SK-N-SH (cell line): ENCODE measurements at regions not wholly inside any gene's neighbourhood (a gene's known extent, or its start where the extent isn't known, plus 50 kb on each side); places are given as distances from the start of the nearest gene placed in this dataset.
"Not testable (repeated sequence)": the region's sequence is repeated elsewhere in the genome, so short reads cannot be mapped to it uniquely, and the experiment has no call there.

ENCODE experiments used
- CTCF ChIA-PET: fragments of 300-600, 350-600 bp; formaldehyde crosslinking; extraction: SDS; loops from one replicate; lab custom pipeline; 2021; lab: Yijun Ruan, JAX
- POLR2A ChIA-PET: fragments of 350-600 bp; sonication (Branson Sonifier 250); formaldehyde crosslinking; extraction: SDS; loops from one replicate; lab custom pipeline; 2020; ENCODE audit warnings: antibody characterized with exemption, inconsistent platforms; lab: Yijun Ruan, JAX
- DNase-seq: peaks from one replicate; pipeline ENCODE4 v3.0.0; 2012
- H2AFZ ChIP-seq: fragments of 200-600 bp; sonication (generic); 2 replicates; pipeline ENCODE4 v1.8.1; 2016; ENCODE audit warnings: antibody characterized with exemption, mild to moderate bottlenecking, low read depth
- H3F3A ChIP-seq: fragments of 200-600 bp; sonication (generic); replicated peaks from 2 replicates; pipeline ENCODE3; 2016; ENCODE audit warnings: antibody characterized with exemption, mild to moderate bottlenecking; ENCODE audit not compliant: insufficient read depth
- H3K27ac ChIP-seq, 2 experiments: fragments of 200-500 bp in 1 of 2; fragments of 200-600 bp in 1 of 2; sonication (Bioruptor generic) in 1 of 2; sonication (generic), shearing (Covaris generic) in 1 of 2; 2 replicates each; pipeline versions ENCODE4 v1.5.1 to v1.6.1; 2014 to 2016; ENCODE audit warnings: low read depth in 2 of 2, inconsistent platforms in 1 of 2, low read length in 1 of 2, mild to moderate bottlenecking in 1 of 2, mixed read lengths in 1 of 2
- H3K27me3 ChIP-seq: fragments of 200-600 bp; sonication (generic), shearing (Covaris generic); 2 replicates; pipeline ENCODE4 v1.6.1; 2016; ENCODE audit warnings: mixed run types; ENCODE audit not compliant: insufficient read depth
- H3K36me3 ChIP-seq, 2 experiments: fragments of 200-500 bp in 1 of 2; fragments of 200-600 bp in 1 of 2; sonication (Bioruptor generic) in 1 of 2; sonication (generic) in 1 of 2; replicated peaks in 1 of 2; 2 replicates each; pipeline versions ENCODE3 to v1.5.1; 2014 to 2016; ENCODE audit warnings: low read length in 1 of 2, mild to moderate bottlenecking in 1 of 2; ENCODE audit not compliant: insufficient read depth in 2 of 2, control insufficient read depth in 1 of 2
- H3K4me1 ChIP-seq, 2 experiments: fragments of 200-500 bp in 1 of 2; fragments of 200-600 bp in 1 of 2; sonication (Bioruptor generic) in 1 of 2; sonication (generic), shearing (Covaris generic) in 1 of 2; 2 replicates each; pipeline versions ENCODE4 v1.5.1 to v1.6.1; 2014 to 2016; ENCODE audit warnings: low read depth in 1 of 2, low read length in 1 of 2, mixed run types in 1 of 2; ENCODE audit not compliant: insufficient read depth in 2 of 2, control insufficient read depth in 1 of 2
- H3K4me2 ChIP-seq: fragments of 200-600 bp; sonication (generic), shearing (Covaris generic); 2 replicates; pipeline ENCODE4 v1.6.1; 2017; ENCODE audit warnings: mixed run types
- H3K4me3 ChIP-seq, 2 experiments: fragments of 200-500 bp in 1 of 2; fragments of 200-600 bp in 1 of 2; sonication (Bioruptor generic) in 1 of 2; sonication (generic), shearing (Covaris generic) in 1 of 2; 2 replicates each; pipeline versions ENCODE4 v1.5.1 to v1.8.1; 2014 to 2016; ENCODE audit warnings: low read depth in 2 of 2, inconsistent platforms in 1 of 2, low read length in 1 of 2, mild to moderate bottlenecking in 1 of 2, mixed read lengths in 1 of 2, moderate library complexity in 1 of 2
- H3K79me2 ChIP-seq: fragments of 200-600 bp; sonication (generic); 2 replicates; pipeline ENCODE4 v1.8.1; 2017; ENCODE audit warnings: mild to moderate bottlenecking; ENCODE audit not compliant: insufficient read depth
- H3K9ac ChIP-seq: fragments of 200-600 bp; sonication (generic); 2 replicates; pipeline ENCODE4 v1.6.1; 2017; ENCODE audit warnings: mixed run types
- H3K9me2 ChIP-seq: fragments of 200-600 bp; sonication (generic); 2 replicates; pipeline ENCODE4 v1.6.1; 2017; ENCODE audit warnings: mixed run types
- H3K9me3 ChIP-seq: fragments of 200-600 bp; sonication (generic); 2 replicates; pipeline ENCODE4 v1.6.1; 2017; ENCODE audit warnings: mixed run types, mild to moderate bottlenecking, moderate library complexity
- H4K20me1 ChIP-seq: fragments of 200-600 bp; sonication (generic); 2 replicates; pipeline ENCODE4 v1.6.1; 2017; ENCODE audit warnings: mild to moderate bottlenecking, mixed run types; ENCODE audit not compliant: insufficient read depth
- CTCF ChIP-seq: fragments of 200-600 bp; sonication (generic); IDR thresholded peaks from 2 replicates; pipeline ENCODE4 v1.6.1; 2017; ENCODE audit warnings: antibody characterized with exemption, mild to moderate bottlenecking, moderate library complexity
- ELF1 ChIP-seq: IDR thresholded peaks from 2 replicates; pipeline ENCODE4 v1.4.0; 2012
- EP300 ChIP-seq, 2 experiments: IDR thresholded peaks; 2 replicates each; pipeline versions ENCODE4 v1.4.0 to v1.6.1; 2012; ENCODE audit warnings: borderline replicate concordance in 1 of 2, low read depth in 1 of 2, low read length in 1 of 2
- EZH2phosphoT487 ChIP-seq: fragments of 200-600 bp; sonication (generic); IDR thresholded peaks from 2 replicates; pipeline ENCODE4 v1.6.1; 2017; ENCODE audit warnings: low read depth, mixed run types, mild to moderate bottlenecking, antibody characterized with exemption, moderate library complexity, borderline replicate concordance
- FOXM1 ChIP-seq: IDR thresholded peaks from 2 replicates; pipeline ENCODE4 v1.4.0; 2012; ENCODE audit warnings: low read depth, mild to moderate bottlenecking
- GABPA ChIP-seq: IDR thresholded peaks from 2 replicates; pipeline ENCODE4 v1.4.0; 2012; ENCODE audit warnings: low read depth, mild to moderate bottlenecking
- IRF3 ChIP-seq: fragments of 150-350 bp; IDR thresholded peaks from 2 replicates; pipeline ENCODE4 v1.6.1; 2016; ENCODE audit warnings: mild to moderate bottlenecking, low read depth, low read length
- JUND ChIP-seq: IDR thresholded peaks from 2 replicates; pipeline ENCODE4 v1.4.0; 2012
- MXI1 ChIP-seq: IDR thresholded peaks from 2 replicates; pipeline ENCODE4 v1.6.1; 2012; ENCODE audit warnings: mild to moderate bottlenecking, low read depth, low read length, improper control_type of control experiment
- NFIC ChIP-seq: IDR thresholded peaks from 2 replicates; pipeline ENCODE4 v1.4.0; 2012; ENCODE audit warnings: borderline replicate concordance
- NRF1 ChIP-seq: IDR thresholded peaks from 2 replicates; pipeline ENCODE4 v1.6.1; 2012; ENCODE audit warnings: low read depth, mild to moderate bottlenecking, low read length
- PBX3 ChIP-seq: IDR thresholded peaks from 2 replicates; pipeline ENCODE4; 2012
- REST ChIP-seq: IDR thresholded peaks from 2 replicates; pipeline ENCODE4 v1.6.1; 2012; ENCODE audit warnings: mild to moderate bottlenecking, low read depth, low read length, moderate library complexity
- TCF12 ChIP-seq: IDR thresholded peaks from 2 replicates; pipeline ENCODE4 v1.4.0; 2012
- TEAD4 ChIP-seq: IDR thresholded peaks from 2 replicates; pipeline ENCODE4 v1.4.0; 2012; ENCODE audit warnings: mild to moderate bottlenecking, borderline replicate concordance; ENCODE audit not compliant: insufficient read depth
- USF1 ChIP-seq: IDR thresholded peaks from 2 replicates; pipeline ENCODE4 v1.4.0; 2012; ENCODE audit warnings: low read depth, borderline replicate concordance
- YY1 ChIP-seq: IDR thresholded peaks from 2 replicates; pipeline ENCODE4 v1.4.0; 2012; ENCODE audit warnings: low read depth, mild to moderate bottlenecking
- ZBTB33 ChIP-seq: IDR thresholded peaks from 2 replicates; pipeline ENCODE4 v1.4.0; 2012; ENCODE audit warnings: low read depth, borderline replicate concordance
- WGBS: methylation state at CpG from one replicate; pipeline ENCODE4 v1.1.6; 2017; ENCODE audit warnings: low lambda C conversion rate; 5-methylcytosine and 5-hydroxymethylcytosine counted together

GRCh38 chr3:125695688-125696087 lies 100.4 kb upstream of the OSBPL11 start:
- DNase-seq = no peak
- H3K9ac ChIP-seq = no peak overlapping the region
- no peaks in the 10 kb centered on the region for H3K27me3 ChIP-seq
- no peak overlapping the region for H3K4me3 ChIP-seq
- ChIA-PET POLR2A (no interaction called here), CTCF (no interaction called here)
- no peak overlapping the region for H3K27ac ChIP-seq
- H3K4me1 ChIP-seq = no peaks in the 10 kb centered on the region
- no peaks in the 10 kb centered on the region for H3K79me2 ChIP-seq
- WGBS = 63% methylated on average over 4 of the region's 6 CpGs
- no peaks in the 10 kb centered on the region for H3K36me3 ChIP-seq
- no peaks in the 10 kb centered on the region for H3K9me3 ChIP-seq
- no peak overlapping the region for H3K4me2 ChIP-seq
- TF ChIP-seq PBX3 (no peak), ZBTB33 (no peak), EP300 (IDR thresholded peaks at IDR 0.05; ENCODE audit: borderline replicate concordance in 1 of 2, low read depth in 1 of 2, low read length in 1 of 2) (no peak), TCF12 (no peak), FOXM1 (no peak), TEAD4 (no peak), REST (no peak), NRF1 (no peak), ELF1 (no peak), IRF3 (no peak), YY1 (no peak), JUND (no peak), EZH2phosphoT487 (no peak), NFIC (no peak), GABPA (no peak), CTCF (no peak), USF1 (no peak), MXI1 (no peak)
- TF ChIP-seq, all 33 proteins: peak for 0
- no peak overlapping the region for H2AFZ ChIP-seq
- H3F3A ChIP-seq = no peaks in the 10 kb centered on the region
- no peaks in the 10 kb centered on the region for H3K9me2 ChIP-seq
- H4K20me1 ChIP-seq = no peaks in the 10 kb centered on the region

- H3F3A ChIP-seq, H3K9ac ChIP-seq, H4K20me1 ChIP-seq, CTCF ChIA-PET, H3K79me2 ChIP-seq, H3K27me3 ChIP-seq, H3K36me3 ChIP-seq, H3K9me2 ChIP-seq, DNase-seq, POLR2A ChIA-PET, H3K4me1 ChIP-seq, H3K4me3 ChIP-seq, H2AFZ ChIP-seq, H3K9me3 ChIP-seq, H3K27ac ChIP-seq, H3K4me2 ChIP-seq: not testable (repeated sequence)
- WGBS = 79% methylated on average over 2 of the region's 2 CpGs
These were observed 101.8 kb upstream of the OSBPL11 start for GRCh38 chr3:125697126-125697525.
